Heart left ventricle (tissue), 13 donors: ENCODE measurements at regions not wholly inside any gene's neighbourhood (a gene's known extent, or its start where the extent isn't known, plus 50 kb on each side); places are given as distances from the start of the nearest gene placed in this dataset.

Experiments
- POLR2A ChIP-seq, 2 donors: fragments of 450-650 bp; IDR thresholded peaks; one replicate each; pipeline ENCODE4 v1.6.1; 2017; ENCODE audit warnings: antibody characterized with exemption in 2 of 2, mild to moderate bottlenecking in 2 of 2, moderate library complexity in 2 of 2
- TF ChIP-seq, protein P1 (sequence below), 12 donors: fragments of 200-600 bp; sonication (generic) in 4 of 12; IDR thresholded peaks; one replicate each; pipeline versions ENCODE4 v1.5.0 to v1.8.0; 2018 to 2022; ENCODE audit warnings: antibody characterized with exemption in 12 of 12, mild to moderate bottlenecking in 5 of 12
- donor health status: ischemic (EF 13 %, LVEDD 7.1; RV severe dilation, severe dysfunction).
- donor health status: DM: no; HTN: yes; CAD: no.
- donor health status: DM: no; HTN: no; CAD: no.
- donor health status: ischemic (EF 25% LVEDD 6.9; RV normal size, moderate dysfunction).
- donor health status: ischemic (EF 25% LVEDD 5.7; RV mildly dilated, moderate dysfunction).
- donor health status: ischemic (EF 35%, LVEDD 5.7; RV mildly dilated, moderate dysfunction).
- donor health status: nonischemic (EF 11% LVEDD 7.7; RV severe dilation, severe dysfunction).
- donor health status: DM: yes; HTN: yes; CAD: no.
- donor health status: PGD.
- donor health status: ischemic (EF 29% LVEDD 5.4; RV normal size, mild dysfunction).
- donor health status: nonischemic (EF 23%, LVEDD 6.1; RV moderate dilation, normal function).

DNA sequence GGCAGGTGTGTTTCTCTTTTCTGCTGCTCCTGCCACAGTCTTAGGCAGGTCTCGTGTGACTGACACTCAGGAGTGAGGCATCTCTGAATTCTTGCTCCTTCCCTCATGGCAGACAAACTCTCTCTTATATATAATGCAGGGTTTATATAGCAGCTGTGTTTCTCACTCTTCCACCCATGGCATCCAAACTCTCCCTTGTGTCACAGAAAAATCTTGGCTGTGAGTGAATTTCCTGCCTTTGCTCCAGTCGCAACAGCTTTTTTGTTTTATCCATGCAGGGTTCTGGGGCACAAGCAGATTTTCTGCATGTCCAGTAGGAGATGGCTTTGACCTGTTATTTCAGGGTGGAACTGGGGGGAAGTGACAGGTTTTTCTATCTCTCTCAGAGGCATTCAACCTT is 1275.5 kb downstream of the ADGRL3 start:
- TF ChIP-seq, protein P1, sequence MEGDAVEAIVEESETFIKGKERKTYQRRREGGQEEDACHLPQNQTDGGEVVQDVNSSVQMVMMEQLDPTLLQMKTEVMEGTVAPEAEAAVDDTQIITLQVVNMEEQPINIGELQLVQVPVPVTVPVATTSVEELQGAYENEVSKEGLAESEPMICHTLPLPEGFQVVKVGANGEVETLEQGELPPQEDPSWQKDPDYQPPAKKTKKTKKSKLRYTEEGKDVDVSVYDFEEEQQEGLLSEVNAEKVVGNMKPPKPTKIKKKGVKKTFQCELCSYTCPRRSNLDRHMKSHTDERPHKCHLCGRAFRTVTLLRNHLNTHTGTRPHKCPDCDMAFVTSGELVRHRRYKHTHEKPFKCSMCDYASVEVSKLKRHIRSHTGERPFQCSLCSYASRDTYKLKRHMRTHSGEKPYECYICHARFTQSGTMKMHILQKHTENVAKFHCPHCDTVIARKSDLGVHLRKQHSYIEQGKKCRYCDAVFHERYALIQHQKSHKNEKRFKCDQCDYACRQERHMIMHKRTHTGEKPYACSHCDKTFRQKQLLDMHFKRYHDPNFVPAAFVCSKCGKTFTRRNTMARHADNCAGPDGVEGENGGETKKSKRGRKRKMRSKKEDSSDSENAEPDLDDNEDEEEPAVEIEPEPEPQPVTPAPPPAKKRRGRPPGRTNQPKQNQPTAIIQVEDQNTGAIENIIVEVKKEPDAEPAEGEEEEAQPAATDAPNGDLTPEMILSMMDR (IDR thresholded peaks at IDR 0.05) = no peak
- no peak for TF ChIP-seq POLR2A (IDR thresholded peaks at IDR 0.05)
